Right lobe of liver (tissue), 6 donors: ENCODE measurements at regions not wholly inside any gene's neighbourhood (a gene's known extent, or its start where the extent isn't known, plus 50 kb on each side); places are given as distances from the start of the nearest gene placed in this dataset.

Experiments used
- ATAC-seq, 4 donors: fragments of 200-7000 bp; cut with Tn5 transposase; one replicate each; pipeline ENCODE4 v1.9.1; 2020; ENCODE audit warnings: mild to moderate bottlenecking in 4 of 4, moderate library complexity in 4 of 4
- DNase-seq, 3 donors: peaks; one replicate each; pipeline ENCODE4 v3.0.0-alpha.2; 2020
- H3K27ac ChIP-seq, 3 donors: fragments of 200-600 bp; one replicate each; pipeline ENCODE4 v1.8.0; 2022
- H3K27me3 ChIP-seq, 2 donors: fragments of 200-600 bp; one replicate each; pipeline ENCODE4 v1.8.0; 2022
- H3K36me3 ChIP-seq, 4 donors: fragments of 200-600 bp; sonication (generic) in 1 of 4; one replicate each; pipeline versions ENCODE4 v1.5.1 to v1.8.0; 2017 to 2022; ENCODE audit warnings: control low read depth in 1 of 4
- H3K4me1 ChIP-seq, 4 donors: fragments of 200-600 bp; sonication (generic) in 1 of 4; one replicate each; pipeline versions ENCODE4 v1.5.1 to v1.8.0; 2017 to 2022; ENCODE audit warnings: control low read depth in 1 of 4
- H3K4me3 ChIP-seq, 3 donors: fragments of 200-600 bp; one replicate each; pipeline ENCODE4 v1.8.0; 2022
- H3K9me3 ChIP-seq, 4 donors: fragments of 200-600 bp; sonication (generic) in 1 of 4; one replicate each; pipeline versions ENCODE4 v1.5.1 to v1.8.0; 2017 to 2022; ENCODE audit warnings: control low read depth in 1 of 4
- CTCF ChIP-seq, 4 donors: fragments of 200-600 bp in 3 of 4; fragments of 450-650 bp in 1 of 4; IDR thresholded peaks; one replicate each; pipeline versions ENCODE4 v1.5.1 to v1.8.0; 2016 to 2022; ENCODE audit warnings: antibody characterized with exemption in 4 of 4, mild to moderate bottlenecking in 2 of 4
- POLR2A ChIP-seq: fragments of 450-650 bp; IDR thresholded peaks from one replicate; pipeline ENCODE4 v1.6.1; 2017; ENCODE audit warnings: antibody characterized with exemption, mild to moderate bottlenecking
- WGBS: methylation state at CpG from one replicate; pipeline ENCODE4 v1.1.6; 2018; ENCODE audit warnings: low coverage, low lambda C conversion rate; ENCODE audit not compliant: insufficient coverage; ENCODE audit errors: missing lambda C conversion rate; 5-methylcytosine and 5-hydroxymethylcytosine counted together
- intact Hi-C, 2 donors: fragments of 100-400 bp; cut with DNase I; formaldehyde crosslinking; loops; one replicate each; pipeline versions ENCODE4 v1.11.2 to v1.14.1; 2022
- donor health status: DM: no; HTN: yes; CAD: no.
- donor health status: DM: no; HTN: no; CAD: no.
- donor health status: DM: no; HTN: no; CAD: no.
- donor health status: DM: no; HTN: yes; CAD: no.
- donor health status: DM: no; HTN: yes; CAD: no.

GRCh38 chr12:19779395-19780056 lies 340.2 kb downstream of the AEBP2 start:
- Histone ChIP-seq H3K27me3 (no peaks in the 10 kb centered on the region), H3K27ac (no peak overlapping the region), H3K4me3 (no peak overlapping the region), H3K9me3 (no peaks in the 10 kb centered on the region), H3K36me3 (no peaks in the 10 kb centered on the region), H3K4me1 (no peaks in the 10 kb centered on the region)
- no peak for DNase-seq
- intact Hi-C loops: no loop called here
- peak in 1 of 4 donors; percentile 40 for ATAC-seq
- WGBS: 36% methylated on average over 6 of the region's 10 CpGs
- TF ChIP-seq CTCF (IDR thresholded peaks at IDR 0.05) (no peak), POLR2A (no peak)

DNA sequence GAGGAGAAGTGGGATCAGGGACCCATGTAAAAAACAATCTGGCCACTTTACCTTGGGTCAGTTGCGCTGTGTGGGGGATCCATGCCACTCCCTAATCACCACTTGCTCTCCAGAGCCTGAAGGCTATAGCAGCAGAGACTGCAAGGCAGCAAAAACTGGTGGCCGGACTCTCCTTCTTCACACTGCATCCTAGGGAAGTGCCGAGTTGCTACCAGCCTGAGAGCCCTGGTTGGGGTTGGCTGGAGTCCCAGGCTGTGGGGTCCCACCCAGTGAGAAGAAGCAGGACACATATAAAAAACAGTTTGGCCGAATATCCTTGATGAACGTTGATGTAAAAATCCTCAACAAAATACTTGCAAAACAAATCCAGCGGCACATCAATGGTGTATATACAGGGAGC lies 341.2 kb downstream of the AEBP2 start:
- WGBS: 36% methylated on average over 3 of the region's 6 CpGs
- DNase-seq (no peak), ATAC-seq (peak in 1 of 4 donors; percentile 14)
- Histone ChIP-seq H3K36me3 (no peaks in the 10 kb centered on the region), H3K9me3 (no peaks in the 10 kb centered on the region), H3K4me1 (no peaks in the 10 kb centered on the region), H3K4me3 (no peak overlapping the region), H3K27ac (no peak overlapping the region), H3K27me3 (no peaks in the 10 kb centered on the region)
- intact Hi-C loops: no loop called here
- no peak for TF ChIP-seq CTCF (IDR thresholded peaks at IDR 0.05)
- no peak for TF ChIP-seq POLR2A

DNA sequence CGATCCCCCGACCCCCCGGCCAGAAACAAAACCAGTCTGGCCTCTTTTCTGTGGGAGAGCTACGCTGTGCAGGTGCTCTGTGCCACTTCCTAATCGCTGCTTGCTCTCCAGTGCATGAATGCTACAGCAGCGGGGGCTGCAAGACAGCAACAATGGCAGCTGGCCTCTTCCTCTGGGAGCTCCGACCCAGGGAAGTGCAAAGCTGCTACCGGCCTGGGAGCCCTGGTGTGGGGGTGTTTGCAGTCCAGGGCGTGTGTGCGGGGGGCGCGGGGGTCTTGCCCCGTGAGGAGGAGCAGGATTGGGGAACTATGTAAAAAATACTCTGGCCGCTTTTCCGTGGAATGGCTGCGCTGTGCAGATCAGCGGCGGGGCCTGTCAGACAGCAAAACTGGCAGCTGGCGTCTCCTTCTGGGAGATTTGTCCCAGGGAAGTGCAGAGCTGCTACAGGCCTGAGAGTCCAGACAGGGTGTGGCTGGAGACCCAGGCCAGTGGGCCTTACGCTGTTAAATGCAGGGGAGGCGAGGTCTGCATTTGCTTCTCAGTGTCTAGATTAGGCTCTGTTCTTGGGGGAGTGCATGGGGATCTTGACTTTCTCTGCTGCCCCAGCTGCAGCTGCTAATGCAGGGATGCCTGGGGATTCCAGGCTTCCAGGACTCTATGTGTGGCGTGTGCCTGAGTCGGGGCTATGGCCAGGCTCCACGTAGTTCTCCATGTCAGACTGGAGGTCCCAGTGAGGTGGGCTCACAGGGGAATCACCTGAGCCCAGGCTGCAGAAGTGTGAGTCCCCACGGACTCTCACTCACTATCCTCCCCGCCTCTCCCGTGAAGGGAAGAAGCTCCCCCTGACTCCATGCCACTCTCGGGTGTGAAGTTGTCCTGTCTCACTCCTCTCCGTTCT lies 344.5 kb downstream of the AEBP2 start:
- Histone ChIP-seq H3K27ac (no peak overlapping the region), H3K36me3 (no peaks in the 10 kb centered on the region), H3K4me1 (no peaks in the 10 kb centered on the region), H3K27me3 (no peaks in the 10 kb centered on the region), H3K9me3 (no peaks in the 10 kb centered on the region), H3K4me3 (no peak overlapping the region)
- TF ChIP-seq POLR2A: no peak
- TF ChIP-seq CTCF (IDR thresholded peaks at IDR 0.05): no peak
- WGBS: 58% methylated on average over 18 of the region's 29 CpGs
- no peak for DNase-seq
- intact Hi-C loops: no loop called here
- ATAC-seq: peak in 1 of 4 donors; percentile 12

GRCh38 chr12:19792028-19792427 lies 352.7 kb downstream of the AEBP2 start:
- DNase-seq (no peak), ATAC-seq (no peak)
- H3K27me3 ChIP-seq: no peaks in the 10 kb centered on the region
- H3K36me3 ChIP-seq: no peaks in the 10 kb centered on the region
- TF ChIP-seq CTCF (IDR thresholded peaks at IDR 0.05): no peak
- TF ChIP-seq POLR2A: no peak
- H3K27ac ChIP-seq: no peak overlapping the region
- no peaks in the 10 kb centered on the region for H3K4me1 ChIP-seq
- H3K4me3 ChIP-seq: no peak overlapping the region
- intact Hi-C loops: no loop called here
- no peaks in the 10 kb centered on the region for H3K9me3 ChIP-seq
